ENCODE measurements at regions not wholly inside any gene's neighbourhood (a gene's known extent, or its start where the extent isn't known, plus 50 kb on each side); places are given as distances from the start of the nearest gene placed in this dataset.
A peak's percentile ranks its signal among the peaks of the same experiment; 100 is the strongest.

GRCh38 chr13:23488442-23488841, 54.9 kb upstream of the SACS start:
- no peak for DNase-seq

- no peak for DNase-seq
Observed at GRCh38 chr13:23496255-23496654, 62.8 kb upstream of the SACS start.

- DNase-seq, result no peak
Observed at GRCh38 chr13:23497191-23497590, 63.7 kb upstream of the SACS start.

- no peak for DNase-seq
Observed at GRCh38 chr13:23500849-23501248, 67.3 kb upstream of the SACS start.

- no peak for DNase-seq
Observed at GRCh38 chr13:23504180-23504579, 66.0 kb upstream of the TNFRSF19 start.

GRCh38 chr13:23505007-23505406, 65.2 kb upstream of the TNFRSF19 start:
- DNase-seq, result no peak

- no peak for DNase-seq
Observed at GRCh38 chr13:23506071-23506806, 64.0 kb upstream of the TNFRSF19 start.

- DNase-seq, result no peak
Observed at GRCh38 chr13:23506807-23507291, 63.4 kb upstream of the TNFRSF19 start.

- DNase-seq, result no peak
Observed at GRCh38 chr13:23509781-23510543, 60.2 kb upstream of the TNFRSF19 start.

- DNase-seq, result no peak
Observed at GRCh38 chr13:23510544-23510916, 59.7 kb upstream of the TNFRSF19 start.

GRCh38 chr13:23510979-23511735, 59.1 kb upstream of the TNFRSF19 start:
- DNase-seq, result peak; percentile 28

- DNase-seq, result no peak
Observed at GRCh38 chr13:23512762-23513395, 57.3 kb upstream of the TNFRSF19 start.

GRCh38 chr13:23513455-23513854, 56.8 kb upstream of the TNFRSF19 start:
- DNase-seq, result no peak

- DNase-seq, result no peak
Observed at GRCh38 chr13:23514076-23514475, 56.1 kb upstream of the TNFRSF19 start.

GRCh38 chr13:23515116-23515515, 55.1 kb upstream of the TNFRSF19 start:
- DNase-seq, result no peak

GRCh38 chr13:23516190-23516589, 54.0 kb upstream of the TNFRSF19 start:
- no peak for DNase-seq

- DNase-seq, result no peak
Observed at GRCh38 chr13:23516702-23517101, 53.5 kb upstream of the TNFRSF19 start.

GRCh38 chr13:23518231-23518630, 52.0 kb upstream of the TNFRSF19 start:
- DNase-seq, result no peak

Data from suppressor macrophage treated with lipopolysaccharide for 4 hours (primary cell).